ENCODE measurements at regions not wholly inside any gene's neighbourhood (a gene's known extent, or its start where the extent isn't known, plus 50 kb on each side); places are given as distances from the start of the nearest gene placed in this dataset.

GRCh38 chr10:93250010-93250409 lies 176.3 kb downstream of the CYP26A1 start:
- TF ChIP-seq CTCF (IDR thresholded peaks at IDR 0.05) (no peak), POLR2A (IDR thresholded peaks at IDR 0.05) (no peak)
